GM19035 (cell line): ENCODE measurements at regions not wholly inside any gene's neighbourhood (a gene's known extent, or its start where the extent isn't known, plus 50 kb on each side); places are given as distances from the start of the nearest gene placed in this dataset.
"Not testable (repeated sequence)": the region's sequence is repeated elsewhere in the genome, so short reads cannot be mapped to it uniquely, and the experiment has no call there.

Source experiments
- ATAC-seq: cut with Tn5 transposase; IDR thresholded peaks from one replicate; pipeline ENCODE4 v1.9.1; 2021; ENCODE audit not compliant: unreplicated experiment

GRCh38 chr2:228798458-228799207 is 472.5 kb downstream of the PID1 start:
- ATAC-seq, result no peak

GRCh38 chr2:228796386-228796785 is 474.7 kb downstream of the PID1 start:
- no peak for ATAC-seq

- ATAC-seq, result no peak
Measured at GRCh38 chr2:228793116-228793515, 478.0 kb downstream of the PID1 start.

GRCh38 chr2:228786901-228787300 is 484.2 kb downstream of the PID1 start:
- ATAC-seq, result no peak

GRCh38 chr2:228782281-228782680 is 488.8 kb downstream of the PID1 start:
- ATAC-seq, result no peak

GRCh38 chr2:228777855-228778355 is 493.2 kb downstream of the PID1 start:
- ATAC-seq, result no peak

- ATAC-seq, result no peak
Measured at GRCh38 chr2:228774548-228774947, 496.5 kb downstream of the PID1 start.

GRCh38 chr2:228771774-228772173 is 499.3 kb downstream of the PID1 start:
- ATAC-seq, result no peak

- ATAC-seq, result no peak
Measured at GRCh38 chr2:228771315-228771714, 499.8 kb downstream of the PID1 start.

- ATAC-seq, result no peak
Measured at GRCh38 chr2:228768818-228769217, 502.3 kb downstream of the PID1 start.

- not testable (repeated sequence) for ATAC-seq
Measured at GRCh38 chr2:228768141-228768540, 502.9 kb downstream of the PID1 start.

GRCh38 chr2:228767196-228767595 is 503.9 kb downstream of the PID1 start:
- no peak for ATAC-seq

GRCh38 chr2:228763379-228763981 is 507.6 kb downstream of the PID1 start:
- no peak for ATAC-seq

- ATAC-seq, result no peak
Measured at GRCh38 chr2:228762565-228762964, 508.5 kb downstream of the PID1 start.

GRCh38 chr2:228755661-228756060 is 515.4 kb downstream of the PID1 start:
- ATAC-seq, result not testable (repeated sequence)

- no peak for ATAC-seq
Measured at GRCh38 chr2:228747483-228747882, 523.6 kb downstream of the PID1 start.

GRCh38 chr2:228738671-228739380 is 532.3 kb downstream of the PID1 start:
- ATAC-seq, result no peak

GRCh38 chr2:228735697-228736096 is 535.4 kb downstream of the PID1 start:
- no peak for ATAC-seq

- no peak for ATAC-seq
Measured at GRCh38 chr2:228731517-228731916, 539.6 kb downstream of the PID1 start.

- ATAC-seq, result no peak
Measured at GRCh38 chr2:228728961-228729360, 542.1 kb downstream of the PID1 start.

- no peak for ATAC-seq
Measured at GRCh38 chr2:228725031-228725430, 543.5 kb upstream of the SPHKAP start.

GRCh38 chr2:228723599-228723998 is 542.1 kb upstream of the SPHKAP start:
- ATAC-seq, result no peak
